NCI-H2029 treated with DMSO at 0.1 percent for 48 hours (cell line): ENCODE measurements at regions not wholly inside any gene's neighbourhood (a gene's known extent, or its start where the extent isn't known, plus 50 kb on each side); places are given as distances from the start of the nearest gene placed in this dataset.
"Not testable (repeated sequence)": the region's sequence is repeated elsewhere in the genome, so short reads cannot be mapped to it uniquely, and the experiment has no call there.

Experiments used
- DNase-seq: peaks from one replicate; lab custom pipeline; 2025; lab: John Stamatoyannopoulos, UW

DNA sequence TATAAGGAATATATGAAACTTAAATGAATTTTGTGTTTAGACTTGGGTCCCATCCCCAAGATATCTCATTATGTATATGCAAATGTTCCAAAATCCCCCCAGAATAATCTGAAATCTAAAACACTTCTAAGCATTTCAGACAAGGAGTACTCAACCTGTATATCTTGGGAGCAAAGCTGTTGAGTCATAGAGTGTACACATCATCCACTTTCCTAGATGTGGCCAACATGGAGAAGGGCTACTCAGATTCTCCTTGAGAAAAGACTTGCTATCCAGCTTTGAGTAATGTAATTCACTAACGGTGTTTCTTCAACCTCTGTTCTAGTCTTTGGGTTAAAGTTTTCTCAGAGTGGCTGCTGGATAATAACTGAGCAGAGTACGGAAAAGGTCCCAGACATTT is 215.5 kb upstream of the POU1F1 start:
- DNase-seq: no peak

DNA sequence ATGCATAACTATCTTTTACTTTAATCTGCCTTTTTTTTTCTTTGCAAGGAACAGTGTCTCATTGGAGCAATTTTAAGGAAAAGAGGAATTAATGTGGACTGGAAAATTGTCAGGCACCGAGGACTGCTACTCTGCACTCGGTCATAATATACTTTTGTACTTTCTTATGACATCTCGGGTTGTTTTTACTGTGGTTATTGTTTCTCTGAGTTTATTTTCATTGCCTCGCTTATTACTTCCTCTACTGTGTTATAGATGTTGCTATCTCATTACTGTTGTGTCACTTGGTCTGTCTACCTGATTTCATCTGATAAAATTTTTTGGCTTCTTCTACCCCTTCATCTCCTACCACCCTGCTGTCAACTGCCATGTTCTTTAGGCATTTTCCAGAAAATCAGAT is 213.5 kb upstream of the POU1F1 start:
- DNase-seq: no peak

DNA sequence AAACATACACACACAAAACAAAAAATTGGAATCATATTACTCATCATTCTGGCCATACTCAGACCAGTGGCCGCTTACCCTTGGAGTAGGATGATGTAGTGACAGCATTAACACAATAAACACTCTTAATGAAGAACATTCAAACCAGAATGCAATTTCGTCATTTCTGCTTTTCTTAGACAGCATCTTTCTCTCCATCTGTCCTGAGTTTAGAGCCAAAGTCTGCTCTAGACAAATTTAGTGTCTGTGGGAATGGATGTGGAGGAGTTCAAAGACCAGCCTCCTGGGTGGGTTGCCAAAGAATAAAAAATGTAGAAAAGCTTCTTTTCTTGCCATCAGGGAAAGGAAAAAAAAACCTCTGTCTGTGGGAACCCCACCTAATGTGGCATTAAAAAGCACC is 212.4 kb upstream of the POU1F1 start:
- no peak for DNase-seq

DNA sequence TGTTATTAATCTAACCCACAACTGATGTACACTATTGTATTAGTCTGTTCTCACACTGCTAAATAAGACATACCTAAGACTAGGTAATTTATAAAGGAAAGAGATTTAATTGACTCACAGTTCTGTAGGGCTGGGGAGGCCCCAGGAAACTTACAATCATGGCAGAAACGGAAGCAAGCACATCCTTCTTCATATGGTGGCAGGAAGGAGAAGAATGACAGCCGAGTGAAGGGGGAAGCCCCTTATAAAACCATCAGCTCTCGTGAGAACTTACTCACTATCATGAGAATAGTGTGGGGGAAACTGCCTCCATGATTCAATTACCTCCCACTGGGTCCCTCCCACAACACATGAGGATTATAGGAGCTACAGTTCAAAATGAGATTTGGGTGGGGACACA is 210.3 kb upstream of the POU1F1 start:
- DNase-seq: not testable (repeated sequence)

DNA sequence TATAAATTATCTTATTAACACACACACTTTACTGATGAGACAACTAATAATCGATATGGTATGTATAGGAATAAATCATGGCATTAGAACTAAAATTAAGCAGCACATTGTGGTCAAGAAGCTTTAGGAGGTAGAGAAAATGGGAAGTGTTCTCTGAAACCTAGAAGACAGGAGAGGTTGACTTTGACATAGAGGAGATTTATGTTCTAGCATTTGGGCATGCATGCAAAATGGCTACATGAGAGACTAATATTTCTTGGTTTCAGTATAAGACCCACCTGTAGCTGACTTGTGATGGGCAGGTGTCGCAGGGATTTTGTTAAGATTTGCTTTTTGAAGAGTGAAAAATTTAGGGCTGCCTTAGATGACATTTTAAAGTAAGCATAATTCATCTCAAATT is 209.7 kb upstream of the POU1F1 start:
- DNase-seq: no peak

DNA sequence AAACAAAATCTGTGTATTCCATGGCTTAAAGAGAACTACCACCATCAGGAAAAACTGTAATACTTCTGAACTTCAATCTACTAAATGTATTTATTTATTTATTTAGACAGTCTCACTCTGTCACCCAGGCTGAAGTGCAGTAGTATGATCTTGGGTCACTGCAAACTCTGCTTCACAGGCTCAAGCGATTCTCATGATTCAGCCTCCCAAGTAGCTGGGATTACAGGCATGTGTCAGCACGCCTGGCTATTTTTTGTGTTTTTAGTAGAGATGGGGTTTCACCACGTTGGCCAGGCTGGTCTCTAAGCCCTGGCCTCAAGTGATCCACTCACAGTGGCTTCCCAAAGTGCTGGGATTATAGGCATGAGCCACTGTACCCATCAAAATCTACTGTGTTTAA is 202.3 kb upstream of the POU1F1 start:
- no peak for DNase-seq

DNA sequence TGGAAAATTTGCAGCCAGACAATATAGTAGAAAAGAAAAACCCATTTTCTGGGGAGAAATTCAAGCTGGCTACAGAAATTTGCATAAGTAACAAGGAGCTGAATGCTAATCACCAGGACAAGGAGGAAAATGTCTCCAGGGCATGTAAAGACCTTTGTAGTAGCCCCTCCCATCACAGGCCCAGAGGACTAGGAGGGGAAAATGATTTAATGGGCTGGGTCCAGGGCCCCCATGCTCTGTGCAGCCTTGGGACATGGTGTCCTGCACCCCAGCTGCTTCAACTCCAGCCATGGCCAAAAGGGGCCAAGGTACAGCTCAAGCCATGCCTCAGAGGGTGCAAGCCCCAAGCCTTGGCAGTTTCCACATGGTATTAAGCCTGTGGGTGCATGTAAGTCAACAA is 197.6 kb upstream of the POU1F1 start:
- no peak for DNase-seq

DNA sequence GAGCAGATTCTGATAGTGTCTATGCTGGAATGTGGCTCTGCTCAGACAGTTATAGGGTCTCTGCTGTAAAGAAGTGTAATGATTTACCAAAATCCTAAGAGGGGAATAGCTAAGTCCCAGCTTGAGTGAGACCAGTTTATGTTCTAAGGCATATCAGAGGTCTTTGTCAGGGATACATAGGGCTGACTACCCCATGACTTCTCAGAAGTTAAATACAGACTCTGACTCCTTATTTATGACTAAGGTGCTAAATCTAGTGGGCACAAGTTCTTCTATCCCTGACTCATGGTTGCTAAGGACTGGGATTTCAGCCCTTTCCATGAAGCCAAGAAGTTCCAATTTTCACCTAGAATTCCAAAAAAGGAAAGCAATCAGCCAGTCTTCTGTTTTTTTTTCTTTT is 192.6 kb upstream of the POU1F1 start:
- DNase-seq: no peak

DNA sequence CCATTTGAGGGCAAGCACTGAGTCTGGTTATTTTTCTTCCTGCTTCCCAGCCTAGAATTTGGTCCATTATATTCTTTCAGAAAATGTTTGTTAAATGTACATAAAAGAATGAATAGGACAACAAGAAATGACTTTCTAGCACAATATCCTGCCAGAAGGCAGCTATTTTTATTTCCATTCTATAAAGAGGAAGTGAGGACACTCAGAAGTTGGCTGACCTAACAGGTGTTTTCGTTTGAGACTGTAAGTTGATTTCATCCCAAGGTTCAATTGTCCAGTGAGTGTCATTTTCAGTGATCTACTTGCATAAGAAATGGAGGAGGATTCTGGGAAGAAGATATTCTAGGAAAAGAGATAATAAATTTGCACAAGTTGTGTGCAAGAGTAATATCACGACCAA is 191.9 kb upstream of the POU1F1 start:
- DNase-seq: no peak

DNA sequence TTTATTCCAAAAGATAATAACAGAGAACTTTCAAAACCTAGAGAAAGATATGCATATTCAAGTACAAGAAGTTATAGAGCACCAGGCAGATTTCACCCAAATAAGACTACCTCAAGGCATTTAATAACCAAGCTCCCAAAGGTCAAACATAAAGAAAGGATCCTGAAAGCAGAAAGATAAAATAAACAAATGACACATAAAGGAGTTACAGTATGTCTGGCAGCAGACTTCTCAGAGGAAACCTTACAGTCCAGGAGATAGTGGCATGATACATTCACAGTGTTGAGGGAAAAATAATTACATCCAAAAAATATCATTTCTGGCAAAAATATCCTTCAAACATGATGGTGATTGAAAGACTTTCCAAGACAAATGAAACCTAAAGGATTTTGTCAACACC is 185.8 kb upstream of the POU1F1 start:
- no peak for DNase-seq

DNA sequence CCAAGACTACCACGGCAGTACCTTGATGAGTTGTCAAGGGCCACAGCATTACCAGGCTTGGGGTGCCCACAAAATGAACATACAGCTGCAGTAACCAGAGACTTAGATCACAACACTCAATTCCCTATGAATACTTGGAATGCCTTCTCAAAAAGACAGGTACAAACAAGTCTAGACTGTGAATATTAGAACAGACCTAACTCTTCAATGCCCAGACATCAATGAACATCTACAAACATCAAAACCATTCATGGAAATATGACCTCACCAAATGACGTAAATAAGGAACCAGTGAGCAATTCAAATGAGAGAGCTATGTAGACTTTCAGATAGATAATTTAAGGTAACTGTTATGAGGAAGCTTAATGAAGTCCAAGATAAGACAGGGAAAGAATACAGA is 185.1 kb upstream of the POU1F1 start:
- DNase-seq: no peak

DNA sequence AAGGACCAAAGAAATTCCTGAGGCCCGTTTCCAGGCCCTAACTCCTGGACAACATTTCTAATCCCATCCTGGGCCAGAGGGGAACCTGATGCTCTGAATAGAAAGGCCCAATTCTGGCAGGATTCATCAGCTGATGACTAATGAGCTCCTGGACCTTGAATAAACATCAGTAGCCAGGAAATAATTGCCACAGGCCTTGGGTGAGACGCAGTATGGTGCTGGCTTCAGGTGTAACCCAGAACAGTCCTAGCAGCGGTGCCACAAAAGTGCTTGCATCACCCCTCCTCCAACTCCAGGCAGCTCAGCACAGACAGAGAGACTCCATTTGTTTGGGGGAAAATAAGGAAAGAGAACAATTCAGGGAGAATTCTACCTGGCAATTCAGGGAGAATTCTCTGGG is 184.7 kb upstream of the POU1F1 start:
- no peak for DNase-seq

DNA sequence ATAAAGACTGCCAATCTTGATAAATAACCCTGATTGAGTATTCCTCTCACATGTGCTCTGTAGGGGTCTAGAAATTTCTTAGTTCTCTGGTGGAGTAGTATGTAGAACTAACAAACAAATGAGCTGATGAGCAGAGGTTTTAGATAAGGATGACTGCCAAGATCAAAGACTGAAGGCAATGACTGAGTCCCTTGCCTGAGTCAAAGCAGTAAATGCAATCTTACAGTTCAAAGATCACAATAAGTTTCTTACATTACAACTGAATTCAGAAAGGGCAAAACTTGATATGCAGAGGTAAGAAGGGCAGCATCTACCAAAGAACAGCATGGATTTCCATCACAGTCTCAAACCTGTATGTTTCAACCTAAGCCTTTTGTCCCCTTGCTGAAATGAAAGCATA is 172.2 kb upstream of the POU1F1 start:
- no peak for DNase-seq

DNA sequence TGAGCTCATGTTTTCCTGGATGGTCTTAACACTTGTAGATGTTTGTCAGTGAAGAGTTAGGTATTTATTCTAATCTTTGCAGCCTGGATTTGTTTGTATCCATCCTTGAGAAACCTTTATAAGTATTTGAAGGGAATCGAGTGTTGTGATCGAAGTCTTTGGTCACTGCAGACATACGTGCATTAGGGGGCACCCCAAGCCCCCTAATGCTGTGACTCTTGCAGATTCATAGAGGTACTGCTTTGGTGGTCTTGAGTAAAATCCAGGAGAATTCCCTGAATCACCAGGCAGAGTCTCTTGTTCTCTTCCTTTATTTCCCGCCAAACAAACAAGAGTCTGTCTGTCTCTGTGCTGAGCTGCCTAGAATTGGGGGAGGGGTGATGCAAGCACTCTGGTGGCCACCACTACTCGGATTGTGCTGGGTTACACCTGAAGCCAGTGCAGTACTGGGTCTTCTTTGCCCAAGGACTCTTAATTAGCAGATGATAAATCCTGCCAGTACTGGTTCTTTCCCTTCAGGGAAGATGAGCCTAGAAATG is 170.5 kb upstream of the POU1F1 start:
- DNase-seq: no peak

DNA sequence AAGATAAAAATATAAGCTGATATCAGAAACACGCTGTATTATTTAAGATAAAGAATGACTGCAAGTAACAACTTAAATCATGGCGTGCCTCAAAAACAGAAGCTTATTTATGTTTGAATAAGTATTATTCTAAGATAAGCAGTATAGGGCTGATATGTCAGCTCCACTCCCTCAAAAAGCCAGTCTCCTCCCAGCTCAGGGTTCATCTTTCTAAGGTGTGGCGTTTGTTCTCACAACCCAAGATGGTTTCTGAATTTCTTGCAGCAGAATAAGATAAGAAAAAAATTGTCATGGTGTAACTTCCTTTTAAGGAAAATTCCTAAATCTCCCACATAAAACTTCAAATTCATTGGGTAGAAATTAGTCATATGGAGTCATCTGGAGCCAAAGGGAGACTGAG is 166.1 kb upstream of the POU1F1 start:
- DNase-seq: no peak

DNA sequence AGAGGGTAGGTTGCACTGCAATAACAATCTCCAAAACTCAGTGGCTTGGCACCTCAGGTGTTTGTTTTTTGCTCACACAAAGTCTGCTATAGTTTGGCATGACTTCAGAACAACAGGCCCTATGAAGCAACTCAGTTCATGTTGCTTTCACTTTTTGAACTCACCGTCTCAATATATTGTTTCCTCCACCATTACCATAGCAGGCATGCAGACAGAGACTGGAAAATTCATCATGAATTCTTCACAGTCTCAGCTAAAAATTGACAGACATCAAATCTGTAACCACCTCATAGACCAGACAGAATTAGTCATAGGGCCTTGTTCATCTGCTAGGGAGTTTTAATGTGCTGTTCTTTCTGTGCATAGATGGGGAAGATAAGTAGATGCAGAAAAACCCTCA is 161.4 kb upstream of the POU1F1 start:
- no peak for DNase-seq

DNA sequence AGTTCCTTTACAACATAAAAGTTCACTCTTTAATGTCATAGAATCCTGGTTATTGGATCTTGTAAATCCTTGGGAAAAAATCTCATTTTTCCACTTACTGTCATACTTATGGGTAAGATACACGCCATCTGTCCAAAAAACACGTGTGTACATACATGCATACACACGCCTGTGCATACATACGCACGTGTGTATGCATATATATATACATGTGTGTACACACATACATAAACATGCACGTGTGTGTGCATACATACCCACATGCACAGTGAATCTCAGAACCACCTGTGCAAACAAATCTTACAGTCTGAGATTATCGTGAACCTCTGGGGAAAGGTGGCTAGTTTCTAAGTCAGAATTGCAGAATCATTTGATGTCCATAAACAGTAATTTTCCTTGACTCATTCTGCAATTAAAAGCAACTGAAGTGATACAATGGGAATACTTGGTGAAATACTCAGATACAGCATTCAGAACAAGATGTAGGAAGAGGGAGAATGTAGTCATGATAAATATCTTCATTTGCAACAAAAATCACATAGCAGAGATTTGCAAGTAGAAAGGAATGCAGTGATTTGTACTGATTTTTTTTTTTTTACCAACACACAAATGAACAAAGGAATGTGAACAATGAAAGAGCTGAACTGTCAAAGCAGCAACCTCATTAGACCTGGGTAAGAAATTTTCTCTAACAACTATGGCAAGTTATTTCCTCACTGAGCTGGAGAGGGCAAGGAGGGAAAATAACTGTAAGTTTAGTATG is 160.6 kb upstream of the POU1F1 start:
- no peak for DNase-seq

DNA sequence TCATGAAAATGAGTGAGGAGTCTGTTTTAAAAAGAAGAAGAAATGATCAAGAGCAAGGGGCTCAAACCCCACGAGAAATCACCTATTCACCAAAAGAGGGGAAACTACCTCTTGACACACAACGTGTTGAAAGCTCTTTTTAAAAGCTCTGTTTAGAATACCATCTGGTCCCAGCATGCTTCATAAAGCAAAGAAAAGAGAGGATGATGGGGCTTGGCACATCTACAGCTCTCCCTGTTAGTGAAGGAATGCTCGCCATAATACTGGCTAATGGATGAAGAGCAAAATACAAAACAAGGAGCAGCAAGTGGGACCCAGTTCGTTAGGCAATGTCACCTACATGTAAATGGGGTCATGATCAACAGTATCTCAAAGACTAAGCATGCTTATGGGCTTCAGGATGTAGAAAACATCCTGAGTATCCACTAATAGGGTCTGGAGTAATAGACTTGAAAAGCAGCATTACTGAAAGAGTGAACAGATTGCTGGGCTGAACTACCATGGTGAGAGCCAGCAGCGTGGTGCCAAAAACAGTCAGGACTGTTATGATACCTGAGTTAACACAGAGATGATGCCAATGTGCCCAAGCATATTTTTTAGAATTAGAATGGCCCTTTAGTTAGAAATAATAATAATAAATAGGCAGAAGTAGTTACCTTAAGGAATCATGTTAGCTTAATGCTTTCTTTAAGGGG is 159.7 kb upstream of the POU1F1 start:
- DNase-seq: no peak

DNA sequence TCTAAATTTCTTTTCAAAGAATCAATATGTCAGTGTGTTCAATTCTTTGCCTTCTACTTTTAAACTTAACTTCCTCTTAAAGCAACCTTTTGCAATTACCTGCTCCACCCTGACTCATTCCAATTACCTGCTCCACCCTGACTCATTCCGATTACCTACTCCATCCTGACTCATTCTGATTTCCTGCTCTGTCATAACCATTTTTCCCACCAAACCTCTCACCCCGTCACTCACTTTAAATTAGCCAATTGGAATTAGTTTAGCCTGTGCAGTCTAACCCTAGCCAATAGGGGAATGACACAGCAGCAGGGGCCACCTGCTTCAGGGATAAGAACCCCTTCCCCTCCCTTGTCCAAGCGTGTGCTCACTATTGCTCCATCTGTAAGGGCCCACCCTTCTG is 157.1 kb upstream of the POU1F1 start:
- DNase-seq: not testable (repeated sequence)

DNA sequence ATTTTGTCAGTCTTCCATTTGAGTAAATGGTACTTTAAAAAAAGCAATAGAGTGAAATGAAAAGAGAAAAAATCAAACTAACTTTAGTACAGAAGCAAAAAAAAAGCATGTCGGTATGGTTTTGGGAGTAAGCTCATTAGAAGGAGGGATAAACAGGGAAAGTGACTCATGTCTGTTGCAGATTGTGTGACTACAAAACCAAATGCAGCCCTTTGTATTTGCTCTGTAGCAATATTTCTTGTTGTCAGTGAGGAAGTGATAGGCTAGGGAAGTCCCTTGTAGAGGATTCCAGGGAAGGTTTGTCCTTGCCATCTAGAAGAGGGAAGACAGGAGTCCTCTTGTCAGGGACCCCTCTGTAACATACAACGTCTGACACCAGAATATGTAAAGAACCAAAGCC is 150.5 kb upstream of the POU1F1 start:
- no peak for DNase-seq

DNA sequence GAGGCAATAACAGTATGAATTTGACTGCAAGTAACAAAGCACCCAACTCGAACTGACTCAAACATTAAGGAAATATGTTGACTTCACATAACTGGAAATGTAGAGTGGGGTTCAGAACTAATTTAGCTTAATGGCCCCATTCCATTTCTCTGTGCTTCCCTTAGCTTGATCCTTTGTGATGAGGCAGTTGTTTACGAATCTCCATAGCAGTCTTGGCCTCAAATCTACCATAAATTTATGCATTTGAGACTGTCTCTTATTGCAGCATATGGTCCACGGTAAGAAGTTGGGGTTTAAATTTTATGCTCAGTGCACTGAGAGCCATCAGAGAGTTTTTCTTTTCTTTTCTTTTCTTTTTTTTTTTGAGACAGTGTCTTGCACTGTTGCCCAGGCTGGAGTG is 148.7 kb upstream of the POU1F1 start:
- no peak for DNase-seq

DNA sequence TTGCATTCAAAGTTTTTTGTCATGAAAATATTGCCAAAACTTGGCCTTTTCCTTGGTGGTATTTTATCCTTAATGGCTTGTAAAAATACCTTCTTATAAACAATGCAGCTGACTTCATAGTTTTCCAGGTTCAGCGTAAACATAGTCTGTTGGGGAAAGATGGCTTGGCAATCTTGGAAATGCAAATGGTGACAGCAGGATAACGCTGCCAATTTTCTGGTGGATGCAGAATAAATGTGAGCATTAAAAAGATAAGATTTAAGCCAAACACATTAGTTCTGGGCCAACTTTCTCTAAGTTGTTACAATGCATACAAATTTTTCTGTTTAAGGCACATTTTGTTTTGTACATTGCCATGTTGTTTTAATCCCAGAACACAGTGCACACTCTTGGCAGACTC is 147.0 kb upstream of the POU1F1 start:
- no peak for DNase-seq

DNA sequence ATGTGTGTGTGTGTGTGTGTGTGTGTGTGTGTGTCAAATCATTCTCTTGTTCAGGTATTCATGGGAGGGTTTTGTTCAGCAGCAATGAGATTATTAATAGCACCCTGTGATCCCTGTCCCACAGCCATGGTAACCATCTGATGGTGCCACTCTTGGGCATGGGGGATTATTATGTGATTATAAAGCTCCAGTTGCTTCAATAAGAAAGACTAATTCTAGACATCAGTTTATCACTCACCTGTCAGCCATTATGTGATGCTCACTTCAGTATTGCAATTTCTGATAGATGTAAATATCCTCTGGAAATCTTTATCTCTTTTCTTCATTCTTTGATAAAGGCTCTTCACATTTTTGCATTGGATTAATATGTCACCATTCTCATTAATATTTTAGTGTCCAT is 145.9 kb upstream of the POU1F1 start:
- DNase-seq: no peak

DNA sequence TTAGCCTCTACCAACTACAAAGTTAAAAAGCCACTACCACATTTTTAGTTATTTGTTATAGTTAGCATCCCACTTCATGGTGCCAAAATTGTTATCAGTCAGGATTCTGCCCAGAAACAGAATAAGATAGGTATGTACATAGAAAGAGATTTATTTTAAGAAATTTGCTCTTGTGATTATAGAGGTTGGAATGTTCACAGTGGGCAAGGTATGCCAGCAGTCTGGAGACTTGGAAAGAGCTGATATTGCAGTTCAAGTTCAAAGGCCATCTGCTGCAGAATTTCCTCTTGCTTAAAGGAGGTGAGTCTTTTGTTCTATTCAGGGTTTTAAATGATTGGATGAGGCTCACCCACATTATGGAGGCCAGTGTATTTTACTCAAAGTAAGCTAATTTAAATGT is 143.8 kb upstream of the POU1F1 start:
- no peak for DNase-seq
